HepG2 (cell line): ENCODE measurements at regions not wholly inside any gene's neighbourhood (a gene's known extent, or its start where the extent isn't known, plus 50 kb on each side); places are given as distances from the start of the nearest gene placed in this dataset.

Source experiments
- CEBPB ChIP-seq: IDR thresholded peaks from 2 replicates; pipeline ENCODE4 v1.6.1; 2011; ENCODE audit warnings: low read depth, low read length, improper control_type of control experiment, borderline replicate concordance
- JUND ChIP-seq: sonication (generic); formaldehyde crosslinking; IDR thresholded peaks from 2 replicates; pipeline ENCODE4 v1.8.0; 2022; ENCODE audit warnings: mild to moderate bottlenecking, missing genetic modification reagents
- RNF2 ChIP-seq: fragments of 450-650 bp; conservative IDR thresholded peaks from 2 replicates; pipeline ENCODE4 v1.6.1; 2016; ENCODE audit warnings: low read depth
- ZNF143 ChIP-seq: sonication (generic); formaldehyde crosslinking; IDR thresholded peaks from 2 replicates; pipeline ENCODE4 v1.4.0; 2020; ENCODE audit warnings: missing genetic modification reagents
- TF ChIP-seq, protein P1 (sequence below): sonication (generic); formaldehyde crosslinking; IDR thresholded peaks from 2 replicates; pipeline ENCODE4 v1.5.0; 2020; ENCODE audit warnings: mild to moderate bottlenecking, missing genetic modification reagents, moderate library complexity
- TF ChIP-seq, protein P2 (sequence below): sonication (generic); formaldehyde crosslinking; IDR thresholded peaks from 2 replicates; pipeline ENCODE4 v1.5.1; 2020; ENCODE audit warnings: mild to moderate bottlenecking, missing genetic modification reagents, moderate library complexity

DNA sequence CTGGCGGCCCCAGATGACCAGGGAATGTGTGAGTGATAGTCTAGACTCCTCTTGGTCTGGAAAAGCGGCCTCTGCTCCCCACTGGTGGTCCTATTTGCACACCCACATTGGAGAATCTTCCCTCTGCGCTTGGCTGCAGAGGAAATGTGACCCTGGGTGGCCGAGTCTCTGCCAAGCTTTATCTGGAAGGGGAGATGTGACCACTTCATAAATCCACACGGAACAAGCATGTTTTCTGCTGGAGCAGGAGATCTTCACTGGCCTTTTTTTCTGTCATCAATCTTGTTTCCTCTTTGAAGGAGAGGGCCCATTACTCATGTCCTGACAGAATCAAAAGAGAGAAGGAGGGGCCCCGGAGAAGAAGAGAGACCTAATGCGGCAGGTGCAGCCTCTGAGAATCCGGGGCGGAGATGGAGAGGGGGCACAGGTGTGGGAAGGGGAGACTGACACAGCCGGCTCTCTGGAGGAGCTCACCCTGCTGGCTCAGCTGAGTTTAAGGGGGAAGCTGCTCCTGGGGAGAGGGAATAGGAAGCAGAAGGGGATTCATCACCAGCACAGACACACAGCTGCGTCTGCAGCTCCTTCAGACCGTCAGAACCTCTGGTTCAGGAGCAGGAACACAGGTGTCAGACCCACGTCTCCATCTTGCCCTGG lies 116.3 kb downstream of the SOX9 start:
- TF ChIP-seq, protein P1, sequence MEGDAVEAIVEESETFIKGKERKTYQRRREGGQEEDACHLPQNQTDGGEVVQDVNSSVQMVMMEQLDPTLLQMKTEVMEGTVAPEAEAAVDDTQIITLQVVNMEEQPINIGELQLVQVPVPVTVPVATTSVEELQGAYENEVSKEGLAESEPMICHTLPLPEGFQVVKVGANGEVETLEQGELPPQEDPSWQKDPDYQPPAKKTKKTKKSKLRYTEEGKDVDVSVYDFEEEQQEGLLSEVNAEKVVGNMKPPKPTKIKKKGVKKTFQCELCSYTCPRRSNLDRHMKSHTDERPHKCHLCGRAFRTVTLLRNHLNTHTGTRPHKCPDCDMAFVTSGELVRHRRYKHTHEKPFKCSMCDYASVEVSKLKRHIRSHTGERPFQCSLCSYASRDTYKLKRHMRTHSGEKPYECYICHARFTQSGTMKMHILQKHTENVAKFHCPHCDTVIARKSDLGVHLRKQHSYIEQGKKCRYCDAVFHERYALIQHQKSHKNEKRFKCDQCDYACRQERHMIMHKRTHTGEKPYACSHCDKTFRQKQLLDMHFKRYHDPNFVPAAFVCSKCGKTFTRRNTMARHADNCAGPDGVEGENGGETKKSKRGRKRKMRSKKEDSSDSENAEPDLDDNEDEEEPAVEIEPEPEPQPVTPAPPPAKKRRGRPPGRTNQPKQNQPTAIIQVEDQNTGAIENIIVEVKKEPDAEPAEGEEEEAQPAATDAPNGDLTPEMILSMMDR (CRISPR knock-in tag): no peak
- no peak for TF ChIP-seq RNF2
- TF ChIP-seq CEBPB: no peak
- no peak for TF ChIP-seq ZNF143 (CRISPR knock-in tag)
- TF ChIP-seq, protein P2, sequence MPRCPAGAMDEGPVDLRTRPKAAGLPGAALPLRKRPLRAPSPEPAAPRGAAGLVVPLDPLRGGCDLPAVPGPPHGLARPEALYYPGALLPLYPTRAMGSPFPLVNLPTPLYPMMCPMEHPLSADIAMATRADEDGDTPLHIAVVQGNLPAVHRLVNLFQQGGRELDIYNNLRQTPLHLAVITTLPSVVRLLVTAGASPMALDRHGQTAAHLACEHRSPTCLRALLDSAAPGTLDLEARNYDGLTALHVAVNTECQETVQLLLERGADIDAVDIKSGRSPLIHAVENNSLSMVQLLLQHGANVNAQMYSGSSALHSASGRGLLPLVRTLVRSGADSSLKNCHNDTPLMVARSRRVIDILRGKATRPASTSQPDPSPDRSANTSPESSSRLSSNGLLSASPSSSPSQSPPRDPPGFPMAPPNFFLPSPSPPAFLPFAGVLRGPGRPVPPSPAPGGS: no peak
- TF ChIP-seq JUND (CRISPR knock-in tag): no peak
